GM19463 (cell line): ENCODE measurements at regions not wholly inside any gene's neighbourhood (a gene's known extent, or its start where the extent isn't known, plus 50 kb on each side); places are given as distances from the start of the nearest gene placed in this dataset.

ENCODE experiments used
- ATAC-seq: cut with Tn5 transposase; IDR thresholded peaks from one replicate; pipeline ENCODE4 v1.9.1; 2021; ENCODE audit warnings: mild to moderate bottlenecking, moderate library complexity; ENCODE audit not compliant: unreplicated experiment

DNA sequence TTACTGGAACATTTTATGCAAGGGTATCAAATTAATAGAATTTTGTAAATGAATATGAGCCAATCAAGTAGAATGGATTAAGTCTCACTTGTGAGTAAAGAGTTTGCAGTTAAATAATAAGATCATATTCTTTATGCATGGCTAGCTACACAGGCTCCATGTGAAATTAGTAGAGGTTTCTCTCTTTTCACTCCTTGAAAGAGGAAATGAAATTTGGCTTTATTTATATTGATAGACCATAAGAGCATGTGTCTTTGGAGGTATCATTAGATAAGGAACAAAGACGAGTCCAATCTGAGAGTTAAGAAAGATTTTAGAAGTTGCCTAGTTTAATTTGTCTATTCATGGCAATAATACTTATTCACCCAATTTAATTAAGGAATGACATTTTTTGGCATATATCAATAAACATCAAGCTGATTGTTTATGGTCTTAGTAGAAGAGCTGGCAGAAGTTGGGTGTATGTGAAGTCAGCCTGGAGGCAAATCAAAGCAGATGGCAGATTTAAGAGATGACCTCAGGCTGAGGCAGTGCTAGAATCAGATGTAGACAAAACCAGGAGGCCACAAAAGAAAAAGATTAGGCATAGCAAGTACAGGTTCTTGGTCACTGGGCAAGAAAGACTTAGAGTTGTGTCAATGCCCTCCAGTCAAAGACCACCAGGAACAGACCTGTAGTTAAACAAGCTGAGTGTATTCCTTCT is 406.5 kb upstream of the ARHGEF26 start:
- ATAC-seq: no peak

- no peak for ATAC-seq
These were observed 399.0 kb upstream of the ARHGEF26 start for GRCh38 chr3:153722157-153722556.

DNA sequence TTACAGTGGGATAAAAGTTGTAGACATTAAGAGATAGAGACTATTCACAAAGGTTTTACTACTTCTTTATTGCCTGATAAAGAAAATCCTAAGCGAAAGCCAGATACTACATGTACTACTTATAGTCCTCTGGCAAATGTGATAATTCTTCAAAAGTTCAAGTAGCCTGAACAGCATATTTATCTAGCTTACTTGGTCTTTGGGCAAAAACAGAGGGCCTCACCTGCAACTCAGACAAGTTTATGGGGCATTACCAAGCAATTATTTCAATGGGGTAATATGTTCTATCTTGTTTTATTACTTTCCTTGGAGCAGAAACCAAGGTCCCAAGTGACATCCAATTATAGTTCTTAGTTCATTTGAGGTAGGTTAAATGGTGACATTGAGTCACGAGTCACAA is 390.1 kb upstream of the ARHGEF26 start:
- ATAC-seq: no peak

DNA sequence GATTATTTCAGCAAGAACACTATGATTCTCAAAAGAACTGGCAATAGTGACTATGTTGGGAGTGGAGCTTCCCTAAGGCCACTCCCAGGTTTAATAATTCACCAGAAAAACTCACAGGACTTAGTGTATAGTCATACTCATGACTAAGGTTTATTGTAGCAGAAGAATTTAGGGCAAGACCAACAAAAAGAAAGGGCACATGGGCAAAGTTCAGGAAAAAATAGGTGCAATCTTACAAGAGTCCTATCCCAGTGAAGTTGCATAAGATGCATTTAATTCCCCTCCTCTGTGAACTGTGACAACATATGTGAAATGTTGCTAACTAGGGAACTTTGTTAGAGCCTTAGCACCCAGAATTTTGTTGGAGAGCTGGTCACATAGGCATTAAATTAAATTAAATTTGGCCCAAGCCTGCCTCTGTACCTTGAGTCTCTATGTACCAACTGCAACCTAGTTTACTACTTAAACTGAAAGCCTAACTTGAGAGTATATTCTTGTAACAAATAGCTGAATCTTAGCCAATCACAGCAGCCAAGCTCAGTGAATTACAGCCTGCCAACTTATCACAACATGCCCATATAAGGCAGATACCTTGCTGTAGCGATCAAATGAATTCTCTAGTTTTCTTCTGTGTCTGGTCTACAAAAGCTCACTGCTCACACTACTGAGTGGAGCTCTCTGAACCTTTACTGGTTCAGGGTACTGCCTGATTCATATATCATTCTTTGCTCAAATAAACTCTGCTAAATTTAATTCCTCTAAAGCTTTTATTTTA is 386.2 kb upstream of the ARHGEF26 start:
- ATAC-seq: no peak

- no peak for ATAC-seq
These were observed 381.1 kb upstream of the ARHGEF26 start for GRCh38 chr3:153740109-153740508.

- no peak for ATAC-seq
These were observed 376.3 kb upstream of the ARHGEF26 start for GRCh38 chr3:153744889-153745288.

DNA sequence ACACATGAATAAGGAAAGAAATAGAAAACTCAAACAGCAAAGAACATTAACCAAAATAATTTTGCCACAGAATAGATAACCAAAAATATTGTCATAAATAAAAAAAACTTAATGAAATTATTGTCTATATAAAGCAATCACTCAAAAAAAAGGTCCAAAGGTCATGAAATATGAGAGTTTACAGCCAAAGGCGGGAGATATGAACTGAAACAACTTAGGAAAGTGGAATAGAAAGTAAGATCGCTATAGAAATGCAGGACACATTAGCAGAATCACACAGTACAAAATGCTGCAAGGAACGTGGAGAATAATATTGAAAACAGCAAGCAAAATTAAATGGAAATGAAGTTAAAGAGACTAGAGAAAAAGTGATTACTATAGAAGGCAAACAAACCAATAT is 375.0 kb upstream of the ARHGEF26 start:
- ATAC-seq: no peak

GRCh38 chr3:153749070-153749610 is 372.1 kb upstream of the ARHGEF26 start:
- ATAC-seq: no peak

- ATAC-seq: no peak
These were observed 368.7 kb upstream of the ARHGEF26 start for GRCh38 chr3:153752405-153753027.

GRCh38 chr3:153753035-153753434 is 368.2 kb upstream of the ARHGEF26 start:
- no peak for ATAC-seq

GRCh38 chr3:153756816-153757215 is 364.4 kb upstream of the ARHGEF26 start:
- no peak for ATAC-seq

GRCh38 chr3:153757839-153758238 is 363.4 kb upstream of the ARHGEF26 start:
- no peak for ATAC-seq

DNA sequence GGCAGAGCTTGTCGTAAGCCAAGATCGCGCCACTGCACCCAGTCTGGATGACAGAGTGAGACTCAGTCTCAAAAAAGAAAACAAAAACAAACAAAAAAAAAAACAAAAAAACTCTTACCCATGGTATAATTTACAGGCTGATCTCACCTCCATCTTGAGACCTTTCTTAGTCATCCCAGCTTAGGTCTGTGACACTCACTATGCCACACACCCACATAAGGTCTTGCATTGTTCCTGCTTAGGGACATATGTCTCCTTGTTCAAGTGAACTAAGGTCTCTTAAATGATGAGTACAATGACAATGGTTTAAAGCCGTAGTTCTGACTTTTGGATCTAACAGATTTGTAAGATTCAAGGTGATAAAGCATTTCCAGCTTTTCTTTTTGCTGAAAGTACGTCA is 360.2 kb upstream of the ARHGEF26 start:
- ATAC-seq: no peak

GRCh38 chr3:153762411-153763235 is 358.6 kb upstream of the ARHGEF26 start:
- ATAC-seq: no peak

- ATAC-seq: no peak
These were observed 353.3 kb upstream of the ARHGEF26 start for GRCh38 chr3:153767601-153768560.

DNA sequence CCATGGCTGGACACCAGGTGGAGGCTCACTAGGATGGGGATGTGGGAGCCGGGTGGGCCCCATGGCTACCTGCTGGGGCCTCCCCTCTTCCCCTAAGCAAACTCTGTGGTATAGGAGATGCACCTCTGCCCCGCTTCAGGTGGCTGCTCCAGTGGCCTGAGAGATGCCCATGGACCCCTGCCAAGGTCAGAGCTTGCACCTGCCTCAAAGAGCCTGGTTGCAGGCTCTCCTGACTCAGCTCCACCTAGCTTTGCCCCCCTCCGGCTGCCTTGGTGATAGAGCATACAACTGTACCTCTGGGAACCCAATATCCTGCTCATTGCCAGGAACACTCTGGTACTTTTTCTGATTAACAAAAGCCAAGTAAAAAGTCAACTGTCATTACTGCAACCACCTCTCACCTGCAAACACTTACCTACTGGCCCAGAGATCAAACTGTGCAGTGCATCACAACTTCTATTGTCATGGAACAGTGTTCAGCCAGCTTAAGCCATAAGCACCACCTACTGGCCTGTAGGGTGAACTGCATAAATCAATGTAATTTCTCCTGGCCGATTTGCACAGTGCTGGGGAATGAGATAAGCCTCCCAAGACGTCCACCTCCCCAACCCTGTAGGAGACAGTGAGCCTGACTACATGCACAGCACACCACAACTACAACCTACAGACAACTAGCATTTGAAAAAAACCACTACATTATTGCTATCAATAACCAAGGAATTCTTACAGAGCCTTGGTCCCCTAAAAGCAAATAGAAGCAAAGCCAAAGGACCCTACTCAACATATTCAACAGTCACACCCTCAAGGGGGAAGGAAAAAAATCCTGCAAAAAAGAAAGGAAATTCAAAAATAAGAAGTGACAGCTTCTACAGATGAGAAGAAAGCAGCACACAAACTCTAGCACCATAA is 352.4 kb upstream of the ARHGEF26 start:
- peak; percentile 96 for ATAC-seq

GRCh38 chr3:153783106-153783505 is 338.1 kb upstream of the ARHGEF26 start:
- ATAC-seq: no peak

GRCh38 chr3:153783741-153784480 is 337.3 kb upstream of the ARHGEF26 start:
- no peak for ATAC-seq
